PC-3 (cell line): ENCODE measurements at regions not wholly inside any gene's neighbourhood (a gene's known extent, or its start where the extent isn't known, plus 50 kb on each side); places are given as distances from the start of the nearest gene placed in this dataset.

ENCODE experiments used
- ATAC-seq: fragments of 200-7000 bp; cut with Tn5 transposase; 2 replicates; pipeline ENCODE4 v1.9.1; 2020; ENCODE audit warnings: mild to moderate bottlenecking, moderate library complexity
- BruUV-seq: library from RNA; stranded (reverse); fragments of 400-500 nt; replicated peaks from 2 replicates; lab custom pipeline; 2021; lab: Mats Ljungman, UMichigan
- CTCF ChIA-PET: fragments of 300-600 bp; sonication (Branson Sonifier 250); formaldehyde crosslinking; loops from one replicate; lab custom pipeline; 2022; ENCODE audit warnings: antibody characterized with exemption; lab: Charles Lee
- POLR2A ChIA-PET: fragments of 300-600 bp; sonication (Branson Sonifier 250); formaldehyde crosslinking; loops from one replicate; lab custom pipeline; 2022; ENCODE audit warnings: antibody characterized with exemption; ENCODE audit not compliant: unreplicated experiment; lab: Charles Lee
- DNase-seq: peaks from one replicate; pipeline ENCODE4 v3.0.0-alpha.2; 2015
- H2AFZ ChIP-seq: fragments of 300-600 bp; sonication (generic); 2 replicates; pipeline ENCODE4 v1.6.0; 2016; ENCODE audit warnings: antibody characterized with exemption, low read length
- H3F3A ChIP-seq: fragments of 300-600 bp; sonication (generic); one replicate; pipeline ENCODE4 v1.6.0; 2017; ENCODE audit warnings: antibody characterized with exemption, low read length, control low read depth, mild to moderate bottlenecking; ENCODE audit not compliant: unreplicated experiment
- H3K27ac ChIP-seq: fragments of 300-600 bp; sonication (generic); 2 replicates; pipeline ENCODE4 v1.5.1; 2016; ENCODE audit warnings: mild to moderate bottlenecking, low read length
- H3K27me3 ChIP-seq: fragments of 300-600 bp; sonication (generic); 2 replicates; pipeline ENCODE4 v1.6.1; 2016; ENCODE audit warnings: low read length, mixed read lengths
- H3K36me3 ChIP-seq: fragments of 300-600 bp; sonication (generic); 2 replicates; pipeline ENCODE4 v1.6.1; 2016; ENCODE audit warnings: low read depth, mixed run types, low read length, mixed read lengths
- H3K4me1 ChIP-seq: fragments of 300-600 bp; sonication (generic); 2 replicates; pipeline ENCODE4 v1.5.1; 2016; ENCODE audit warnings: low read length; ENCODE audit not compliant: insufficient read depth
- H3K4me2 ChIP-seq: fragments of 300-600 bp; sonication (generic); 2 replicates; pipeline ENCODE4 v1.6.0; 2016; ENCODE audit warnings: low read length
- H3K4me3 ChIP-seq: fragments of 300-600 bp; sonication (generic); 2 replicates; pipeline ENCODE4 v1.5.1; 2016; ENCODE audit warnings: mild to moderate bottlenecking, low read length, mixed read lengths
- H3K79me2 ChIP-seq: fragments of 300-600 bp; sonication (generic); 2 replicates; pipeline ENCODE4 v1.6.1; 2017; ENCODE audit warnings: low read length, mixed read lengths
- H3K9ac ChIP-seq: fragments of 300-600 bp; sonication (generic); 2 replicates; pipeline ENCODE4 v1.6.0; 2016; ENCODE audit warnings: mild to moderate bottlenecking, low read length
- H3K9me2 ChIP-seq: fragments of 300-600 bp; sonication (generic); replicated peaks from 2 replicates; pipeline ENCODE4 v1.6.1; 2016; ENCODE audit warnings: mixed run types, low read length, mixed read lengths
- H3K9me3 ChIP-seq: fragments of 300-600 bp; sonication (generic); 2 replicates; pipeline ENCODE4 v1.6.1; 2016; ENCODE audit warnings: low read length, mixed read lengths
- H4K20me1 ChIP-seq: fragments of 300-600 bp; sonication (generic); 2 replicates; pipeline ENCODE4 v1.6.1; 2016; ENCODE audit warnings: low read length, mixed read lengths
- EZH2 ChIP-seq: fragments of 300-600 bp; sonication (generic); IDR thresholded peaks from one replicate; pipeline ENCODE4 v1.6.1; 2017; ENCODE audit warnings: antibody characterized with exemption, mild to moderate bottlenecking, low read length; ENCODE audit not compliant: unreplicated experiment
- EZH2phosphoT487 ChIP-seq: fragments of 300-600 bp; sonication (generic); IDR thresholded peaks from 2 replicates; pipeline ENCODE4 v1.6.1; 2018; ENCODE audit warnings: mild to moderate bottlenecking, antibody characterized with exemption, low read length, borderline replicate concordance
- intact Hi-C: fragments of 100-400 bp; cut with micrococcal nuclease; formaldehyde crosslinking; loops from 2 replicates; pipeline ENCODE4 v1.9.0; 2023
- TF ChIP-seq, protein P1 (sequence below): fragments of 300-600 bp; sonication (generic); conservative IDR thresholded peaks from 2 replicates; pipeline ENCODE4 v1.5.1; 2017; ENCODE audit warnings: antibody characterized with exemption, low read depth, mild to moderate bottlenecking, low read length

GRCh38 chr6:71544906-71545305 is 256.3 kb downstream of the OGFRL1 start:
- H3K79me2 ChIP-seq = no peaks in the 10 kb centered on the region
- CTCF ChIA-PET = no interaction called here
- TF ChIP-seq, protein P1, sequence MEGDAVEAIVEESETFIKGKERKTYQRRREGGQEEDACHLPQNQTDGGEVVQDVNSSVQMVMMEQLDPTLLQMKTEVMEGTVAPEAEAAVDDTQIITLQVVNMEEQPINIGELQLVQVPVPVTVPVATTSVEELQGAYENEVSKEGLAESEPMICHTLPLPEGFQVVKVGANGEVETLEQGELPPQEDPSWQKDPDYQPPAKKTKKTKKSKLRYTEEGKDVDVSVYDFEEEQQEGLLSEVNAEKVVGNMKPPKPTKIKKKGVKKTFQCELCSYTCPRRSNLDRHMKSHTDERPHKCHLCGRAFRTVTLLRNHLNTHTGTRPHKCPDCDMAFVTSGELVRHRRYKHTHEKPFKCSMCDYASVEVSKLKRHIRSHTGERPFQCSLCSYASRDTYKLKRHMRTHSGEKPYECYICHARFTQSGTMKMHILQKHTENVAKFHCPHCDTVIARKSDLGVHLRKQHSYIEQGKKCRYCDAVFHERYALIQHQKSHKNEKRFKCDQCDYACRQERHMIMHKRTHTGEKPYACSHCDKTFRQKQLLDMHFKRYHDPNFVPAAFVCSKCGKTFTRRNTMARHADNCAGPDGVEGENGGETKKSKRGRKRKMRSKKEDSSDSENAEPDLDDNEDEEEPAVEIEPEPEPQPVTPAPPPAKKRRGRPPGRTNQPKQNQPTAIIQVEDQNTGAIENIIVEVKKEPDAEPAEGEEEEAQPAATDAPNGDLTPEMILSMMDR = no peak
- TF ChIP-seq EZH2 (no peak), EZH2phosphoT487 (no peak)
- H3K9me3 ChIP-seq = no peaks in the 10 kb centered on the region
- H3K36me3 ChIP-seq = no peaks in the 10 kb centered on the region
- H2AFZ ChIP-seq = no peak overlapping the region
- intact Hi-C loops = no loop called here
- H3F3A ChIP-seq = no peaks in the 10 kb centered on the region
- no peak for DNase-seq
- BruUV-seq = no TSS peak
- no peaks in the 10 kb centered on the region for H3K4me1 ChIP-seq
- no peaks in the 10 kb centered on the region for H4K20me1 ChIP-seq
- H3K27me3 ChIP-seq = no peaks in the 10 kb centered on the region
- POLR2A ChIA-PET = no interaction called here
- no peak for ATAC-seq
- no peaks in the 10 kb centered on the region for H3K9me2 ChIP-seq
- no peak overlapping the region for H3K4me2 ChIP-seq
- H3K9ac ChIP-seq = no peak overlapping the region
- H3K4me3 ChIP-seq = no peak overlapping the region
- H3K27ac ChIP-seq = no peak overlapping the region

DNA sequence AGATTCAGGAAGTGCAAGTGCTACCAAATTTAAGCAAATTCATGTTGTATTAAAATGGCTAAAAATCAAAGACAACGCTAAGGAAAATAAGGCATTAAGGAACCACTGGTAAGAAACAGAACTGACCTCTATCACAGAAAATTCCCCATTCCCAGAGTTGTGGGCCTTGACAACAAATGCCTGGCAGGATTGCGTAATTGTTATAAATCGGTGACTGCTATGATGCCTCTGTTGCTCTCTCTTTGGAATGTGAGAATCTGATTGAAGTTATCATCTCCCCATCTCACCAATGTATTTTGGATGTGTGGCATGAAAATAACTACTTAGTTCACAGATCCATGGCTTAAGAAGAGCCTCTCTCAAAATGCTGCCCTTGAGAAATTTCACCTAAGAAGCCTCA is 257.3 kb downstream of the OGFRL1 start:
- BruUV-seq = no TSS peak
- CTCF ChIA-PET = no interaction called here

DNA sequence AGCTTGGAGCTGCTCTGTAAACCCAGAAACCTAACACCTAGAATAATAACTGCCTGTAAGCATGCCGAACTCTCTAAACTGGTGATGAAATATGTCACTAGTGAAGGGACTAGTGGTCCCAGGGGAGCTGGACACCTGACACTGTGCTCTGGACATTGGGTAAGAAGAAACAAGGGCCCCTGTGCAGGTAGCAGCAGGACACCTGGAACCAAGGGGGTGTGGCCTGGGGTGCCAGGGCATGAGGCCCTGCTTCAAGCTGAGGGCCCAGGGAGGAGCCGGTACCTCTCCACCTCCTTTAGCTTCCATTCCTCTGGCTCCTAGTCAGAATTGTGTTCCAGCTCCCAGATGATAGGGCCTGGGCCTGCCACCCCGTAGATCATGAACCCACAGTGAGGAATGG is 263.2 kb downstream of the OGFRL1 start:
- Histone ChIP-seq H3K4me1 (no peaks in the 10 kb centered on the region), H3K36me3 (no peaks in the 10 kb centered on the region), H3K4me3 (no peak overlapping the region), H2AFZ (no peak overlapping the region), H3K9me2 (no peaks in the 10 kb centered on the region), H3K27ac (no peak overlapping the region), H3K4me2 (no peak overlapping the region), H3F3A (no peaks in the 10 kb centered on the region), H3K79me2 (no peaks in the 10 kb centered on the region), H3K27me3 (no peaks in the 10 kb centered on the region), H4K20me1 (no peaks in the 10 kb centered on the region), H3K9ac (no peak overlapping the region), H3K9me3 (no peaks in the 10 kb centered on the region)
- CTCF ChIA-PET = no interaction called here
- POLR2A ChIA-PET = no interaction called here
- DNase-seq (no peak), ATAC-seq (no peak)
- BruUV-seq = no TSS peak
- intact Hi-C loops = no loop called here
- no peak for TF ChIP-seq EZH2
- TF ChIP-seq, protein P1 = no peak
- no peak for TF ChIP-seq EZH2phosphoT487

More for the DNA sequence above, 257.3 kb downstream of the OGFRL1 start:
- Histone ChIP-seq H3K27me3 (no peaks in the 10 kb centered on the region), H3K9me3 (no peaks in the 10 kb centered on the region), H3K4me2 (no peak overlapping the region), H3K9ac (no peak overlapping the region), H4K20me1 (no peaks in the 10 kb centered on the region), H3F3A (no peaks in the 10 kb centered on the region), H3K36me3 (no peaks in the 10 kb centered on the region), H3K4me3 (no peak overlapping the region), H3K27ac (no peak overlapping the region), H3K4me1 (no peaks in the 10 kb centered on the region), H2AFZ (no peak overlapping the region), H3K9me2 (no peaks in the 10 kb centered on the region), H3K79me2 (no peaks in the 10 kb centered on the region)
- POLR2A ChIA-PET = no interaction called here
- DNase-seq (no peak), ATAC-seq (no peak)
- intact Hi-C loops = no loop called here
- TF ChIP-seq, protein P1 = no peak
- TF ChIP-seq EZH2phosphoT487 (no peak), EZH2 (no peak)
